GM23338 (cell line): ENCODE measurements at regions not wholly inside any gene's neighbourhood (a gene's known extent, or its start where the extent isn't known, plus 50 kb on each side); places are given as distances from the start of the nearest gene placed in this dataset.
A peak's percentile ranks its signal among the peaks of the same experiment; 100 is the strongest.

Experiments used
- ATAC-seq: fragments of 200-7000 bp; cut with Tn5 transposase; 3 replicates; pipeline ENCODE4 v1.9.1; 2020
- DNase-seq: peaks from one replicate; pipeline ENCODE4 v3.0.0-alpha.2; 2015; ENCODE audit warnings: low spot score
- H2AFZ ChIP-seq: fragments of 200-600 bp; sonication (generic); 2 replicates; pipeline ENCODE4 v1.8.0; 2016; ENCODE audit warnings: antibody characterized with exemption, mild to moderate bottlenecking, moderate library complexity
- H3F3A ChIP-seq: fragments of 200-600 bp; sonication (generic); replicated peaks from 2 replicates; pipeline ENCODE4 v1.8.0; 2017; ENCODE audit warnings: antibody characterized with exemption, mixed run types, low read depth
- H3K27ac ChIP-seq: fragments of 200-600 bp; sonication (generic); 2 replicates; pipeline ENCODE4 v1.6.1; 2016; ENCODE audit warnings: low read depth
- H3K27me3 ChIP-seq: fragments of 200-600 bp; sonication (generic); 2 replicates; pipeline ENCODE4 v1.8.0; 2016; ENCODE audit warnings: mild to moderate bottlenecking, mixed run types, moderate library complexity; ENCODE audit not compliant: insufficient read depth
- H3K36me3 ChIP-seq: fragments of 200-600 bp; sonication (generic); 2 replicates; pipeline ENCODE4 v1.8.0; 2016; ENCODE audit warnings: mild to moderate bottlenecking; ENCODE audit not compliant: insufficient read depth
- H3K4me1 ChIP-seq: fragments of 200-600 bp; sonication (generic); 2 replicates; pipeline ENCODE4 v1.8.0; 2016; ENCODE audit warnings: mild to moderate bottlenecking, moderate library complexity; ENCODE audit not compliant: insufficient read depth
- H3K4me2 ChIP-seq: fragments of 200-600 bp; sonication (generic); 2 replicates; pipeline ENCODE4 v1.7.1; 2017; ENCODE audit warnings: mixed run types
- H3K4me3 ChIP-seq: fragments of 200-600 bp; sonication (generic); 2 replicates; pipeline ENCODE4 v1.6.1; 2016; ENCODE audit warnings: mixed run types
- H3K79me2 ChIP-seq: fragments of 200-600 bp; sonication (generic); replicated peaks from 2 replicates; pipeline ENCODE4 v1.8.0; 2017; ENCODE audit warnings: mild to moderate bottlenecking; ENCODE audit not compliant: insufficient read depth
- H3K9me2 ChIP-seq: fragments of 200-600 bp; sonication (generic); 2 replicates; pipeline ENCODE4 v1.8.0; 2017; ENCODE audit not compliant: insufficient read depth
- H4K20me1 ChIP-seq: fragments of 200-600 bp; sonication (generic); replicated peaks from 2 replicates; pipeline ENCODE4 v1.8.0; 2017; ENCODE audit warnings: mild to moderate bottlenecking; ENCODE audit not compliant: insufficient read depth
- H3K27ac Mint-ChIP-seq: 2 replicates; pipeline ENCODE4 v1.8.0; 2020; ENCODE audit warnings: inconsistent platforms, mild to moderate bottlenecking, moderate library complexity, mixed read lengths
- H3K27me3 Mint-ChIP-seq: 3 replicates; pipeline ENCODE4 v1.8.0; 2022; ENCODE audit warnings: low read depth, mild to moderate bottlenecking, moderate library complexity, mixed read lengths, inconsistent platforms; ENCODE audit not compliant: insufficient read depth, poor library complexity
- H3K36me3 Mint-ChIP-seq: 3 replicates; pipeline ENCODE4 v1.8.0; 2021; ENCODE audit warnings: low read depth, mild to moderate bottlenecking, inconsistent platforms, moderate library complexity, mixed read lengths
- H3K4me1 Mint-ChIP-seq: 3 replicates; pipeline ENCODE4 v1.8.0; 2020; ENCODE audit warnings: mild to moderate bottlenecking, inconsistent platforms, mixed read lengths
- H3K4me3 Mint-ChIP-seq: 3 replicates; pipeline ENCODE4 v1.8.0; 2021; ENCODE audit warnings: moderate library complexity, mild to moderate bottlenecking, inconsistent platforms, mixed read lengths
- H3K9me3 Mint-ChIP-seq: 3 replicates; pipeline ENCODE4 v1.8.0; 2020; ENCODE audit warnings: moderate library complexity, mild to moderate bottlenecking, inconsistent platforms, mixed read lengths
- CREB1 ChIP-seq: fragments of 250-450 bp; sonication (Bioruptor Pico); IDR thresholded peaks from 2 replicates; pipeline ENCODE4 v1.5.0; 2020; ENCODE audit warnings: low read depth, mild to moderate bottlenecking, moderate library complexity
- CTCF ChIP-seq, 2 experiments: fragments of 200-600 bp in 1 of 2; sonication (generic) in 1 of 2; conservative IDR thresholded peaks; 2 replicates each; pipeline versions ENCODE4 v1.5.1 to v1.6.1; 2016 to 2017; ENCODE audit warnings: antibody characterized with exemption in 2 of 2, low read depth in 2 of 2, mild to moderate bottlenecking in 2 of 2, moderate library complexity in 1 of 2
- ETS1 ChIP-seq: IDR thresholded peaks from 2 replicates; pipeline ENCODE4 v1.6.1; 2016; ENCODE audit warnings: antibody characterized with exemption
- EZH2 ChIP-seq: fragments of 200-600 bp; sonication (generic); IDR thresholded peaks from one replicate; pipeline ENCODE4 v1.8.0; 2017; ENCODE audit warnings: antibody characterized with exemption, mild to moderate bottlenecking, low read depth; ENCODE audit not compliant: unreplicated experiment
- EZH2phosphoT487 ChIP-seq: fragments of 200-600 bp; sonication (generic); IDR thresholded peaks from one replicate; pipeline ENCODE4 v1.8.1; 2018; ENCODE audit warnings: antibody characterized with exemption; ENCODE audit not compliant: unreplicated experiment
- JUNB ChIP-seq: IDR thresholded peaks from one replicate; pipeline ENCODE4 v1.6.1; 2016; ENCODE audit warnings: antibody characterized with exemption; ENCODE audit not compliant: unreplicated experiment
- NANOG ChIP-seq: IDR thresholded peaks from 2 replicates; pipeline ENCODE4 v1.6.1; 2016; ENCODE audit warnings: antibody characterized with exemption, borderline replicate concordance
- POLR2AphosphoS5 ChIP-seq: IDR thresholded peaks from 2 replicates; pipeline ENCODE4 v1.6.1; 2016; ENCODE audit warnings: antibody characterized with exemption, low read depth
- REST ChIP-seq: IDR thresholded peaks from one replicate; pipeline ENCODE4 v1.6.1; 2018; ENCODE audit warnings: antibody characterized with exemption; ENCODE audit not compliant: unreplicated experiment
- STAT1 ChIP-seq: IDR thresholded peaks from one replicate; pipeline ENCODE4 v1.6.1; 2016; ENCODE audit warnings: antibody characterized with exemption; ENCODE audit not compliant: unreplicated experiment
- ZNF114 ChIP-seq: fragments of 250-450 bp; sonication (Bioruptor Pico); IDR thresholded peaks from 2 replicates; pipeline ENCODE4 v1.5.0; 2020; ENCODE audit warnings: mild to moderate bottlenecking, moderate library complexity
- ZNF331 ChIP-seq: fragments of 250-450 bp; sonication (Bioruptor Pico); IDR thresholded peaks from 2 replicates; pipeline ENCODE4 v1.5.0; 2020; ENCODE audit warnings: low read depth, mild to moderate bottlenecking, moderate library complexity
- ZNF462 ChIP-seq: fragments of 250-450 bp; sonication (Bioruptor Pico); IDR thresholded peaks from 2 replicates; pipeline ENCODE4 v1.5.0; 2020; ENCODE audit warnings: mild to moderate bottlenecking, moderate library complexity

GRCh38 chrX:45322820-45323219 lies 122.1 kb upstream of the DIPK2B start:
- Mint-ChIP-seq H3K36me3 (no peaks in the 10 kb centered on the region), H3K27ac (no peak overlapping the region), H3K4me1 (no peaks in the 10 kb centered on the region; the same call in 2 of the 3 replicates), H3K9me3 (no peaks in the 10 kb centered on the region), H3K27me3 (no peaks in the 10 kb centered on the region), H3K4me3 (no peak overlapping the region)
- TF ChIP-seq EZH2phosphoT487 (no peak), STAT1 (no peak), EZH2 (no peak), POLR2AphosphoS5 (no peak), CTCF (conservative IDR thresholded peaks at IDR 0.05; ENCODE audit: low read depth in 2 of 2) (no peak), REST (no peak), JUNB (no peak), NANOG (no peak), ETS1 (no peak), ZNF462 (CRISPR knock-in tag) (no peak), ZNF114 (CRISPR knock-in tag) (no peak), CREB1 (CRISPR knock-in tag) (no peak), ZNF331 (CRISPR knock-in tag) (no peak)
- no peaks in the 10 kb centered on the region for H3K4me1 ChIP-seq
- H3K36me3 ChIP-seq: no peaks in the 10 kb centered on the region
- no peak overlapping the region for H3K27ac ChIP-seq
- H2AFZ ChIP-seq: no peak overlapping the region
- H3K9me2 ChIP-seq: no peaks in the 10 kb centered on the region
- no peak overlapping the region for H3K4me2 ChIP-seq
- H3K27me3 ChIP-seq: no peaks in the 10 kb centered on the region
- no peak overlapping the region for H3K4me3 ChIP-seq
- DNase-seq: peak; percentile 0
- H3F3A ChIP-seq: no peaks in the 10 kb centered on the region
- peak; percentile 55; the same call in 2 of the 3 replicates for ATAC-seq
- H4K20me1 ChIP-seq: no peaks in the 10 kb centered on the region
- no peaks in the 10 kb centered on the region for H3K79me2 ChIP-seq
